Natural killer cell (primary cell): ENCODE measurements at regions not wholly inside any gene's neighbourhood (a gene's known extent, or its start where the extent isn't known, plus 50 kb on each side); places are given as distances from the start of the nearest gene placed in this dataset.

Source experiments
- ATAC-seq, 3 donors: fragments of 150-1000 bp in 2 of 3; fragments of 200-7000 bp in 1 of 3; cut with Tn5 transposase; 1 replicate in 1 of 3; 2 replicates in 2 of 3; pipeline ENCODE4 v1.10.0; 2021; ENCODE audit warnings: mild to moderate bottlenecking in 2 of 3, moderate library complexity in 2 of 3
- DNase-seq, 2 donors: peaks; one replicate each; pipeline versions ENCODE4 v3.0.0 to v3.0.0-alpha.2; 2013 to 2021; ENCODE audit warnings: mixed read lengths in 1 of 2
- H3K27ac ChIP-seq: one replicate; pipeline ENCODE4 v1.5.1; 2013; ENCODE audit warnings: mild to moderate bottlenecking, low read length
- H3K27me3 ChIP-seq: one replicate; pipeline ENCODE4 v1.6.1; 2013; ENCODE audit warnings: low read length; ENCODE audit not compliant: control insufficient read depth, insufficient read depth
- H3K36me3 ChIP-seq: one replicate; pipeline ENCODE4 v1.6.1; 2013; ENCODE audit warnings: low read length; ENCODE audit not compliant: control insufficient read depth, insufficient read depth
- H3K4me1 ChIP-seq: one replicate; pipeline ENCODE4 v1.6.1; 2013; ENCODE audit warnings: low read length; ENCODE audit not compliant: control insufficient read depth, insufficient read depth
- H3K4me3 ChIP-seq: one replicate; pipeline ENCODE4 v1.5.1; 2013; ENCODE audit warnings: low read length
- H3K9me3 ChIP-seq: one replicate; pipeline ENCODE4 v1.6.1; 2013; ENCODE audit warnings: low read length; ENCODE audit not compliant: control insufficient read depth, insufficient read depth
- H3K27ac Mint-ChIP-seq, 2 donors: one replicate each; pipeline ENCODE4 v1.8.0; 2022; ENCODE audit warnings: mild to moderate bottlenecking in 2 of 2, mixed read lengths in 2 of 2, moderate library complexity in 1 of 2
- H3K27me3 Mint-ChIP-seq, 2 donors: one replicate each; pipeline ENCODE4 v1.8.0; 2022; ENCODE audit warnings: low read depth in 2 of 2, mixed read lengths in 2 of 2
- H3K36me3 Mint-ChIP-seq: one replicate; pipeline ENCODE4 v1.8.0; 2022; ENCODE audit warnings: mixed read lengths
- H3K4me1 Mint-ChIP-seq, 2 donors: one replicate each; pipeline ENCODE4 v1.8.0; 2022; ENCODE audit warnings: mixed read lengths in 2 of 2
- H3K4me3 Mint-ChIP-seq: one replicate; pipeline ENCODE4 v1.8.0; 2022; ENCODE audit warnings: mild to moderate bottlenecking, moderate library complexity, mixed read lengths
- H3K9me3 Mint-ChIP-seq, 2 donors: one replicate each; pipeline ENCODE4 v1.8.0; 2022; ENCODE audit warnings: mixed read lengths in 2 of 2
- WGBS: methylation state at CpG from one replicate; pipeline ENCODE4 v1.1.7; 2013; ENCODE audit warnings: missing lambda C conversion rate; ENCODE audit not compliant: insufficient coverage; 5-methylcytosine and 5-hydroxymethylcytosine counted together
- intact Hi-C: fragments of 100-400 bp; cut with micrococcal nuclease; formaldehyde crosslinking; loops from one replicate; pipeline ENCODE4 v1.14.2; 2022
- TF ChIP-seq, protein P1 (sequence below): fragments of 200-600 bp; IDR thresholded peaks from one replicate; pipeline ENCODE4 v1.8.0; 2022; ENCODE audit warnings: antibody characterized with exemption

DNA sequence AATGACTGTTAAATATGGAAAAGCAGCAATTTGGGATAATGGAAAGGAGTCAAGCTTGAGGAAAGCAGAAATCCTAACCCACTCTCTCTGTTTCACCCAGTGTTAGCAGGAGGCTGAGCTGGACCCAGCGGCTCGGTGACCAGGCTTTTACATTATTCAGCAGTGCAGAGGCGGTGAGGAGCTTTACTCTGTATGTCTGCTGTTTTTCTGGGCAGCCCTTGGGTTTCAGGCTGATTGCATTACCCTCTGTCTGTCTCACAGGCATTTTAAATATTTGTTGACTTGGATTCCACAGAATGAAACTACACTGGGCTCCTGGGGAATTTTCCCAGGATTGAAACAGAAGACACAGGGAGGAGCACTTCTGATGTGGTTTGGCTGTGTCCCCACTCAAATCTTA lies 368.0 kb downstream of the GALR1 start:
- no peaks in the 10 kb centered on the region for H3K36me3 ChIP-seq
- 86% methylated on average over 3 of the region's 3 CpGs for WGBS
- Mint-ChIP-seq H3K9me3 (no peaks in the 10 kb centered on the region), H3K36me3 (no peaks in the 10 kb centered on the region), H3K27me3 (peaks cover 10 to 34% of the 10 kb centered on the region in 2 donors), H3K4me1 (peaks cover 12% of the 10 kb centered on the region in 2 donors), H3K27ac (no peak overlapping the region), H3K4me3 (no peak overlapping the region)
- ATAC-seq (no peak), DNase-seq (no peak)
- TF ChIP-seq, protein P1, sequence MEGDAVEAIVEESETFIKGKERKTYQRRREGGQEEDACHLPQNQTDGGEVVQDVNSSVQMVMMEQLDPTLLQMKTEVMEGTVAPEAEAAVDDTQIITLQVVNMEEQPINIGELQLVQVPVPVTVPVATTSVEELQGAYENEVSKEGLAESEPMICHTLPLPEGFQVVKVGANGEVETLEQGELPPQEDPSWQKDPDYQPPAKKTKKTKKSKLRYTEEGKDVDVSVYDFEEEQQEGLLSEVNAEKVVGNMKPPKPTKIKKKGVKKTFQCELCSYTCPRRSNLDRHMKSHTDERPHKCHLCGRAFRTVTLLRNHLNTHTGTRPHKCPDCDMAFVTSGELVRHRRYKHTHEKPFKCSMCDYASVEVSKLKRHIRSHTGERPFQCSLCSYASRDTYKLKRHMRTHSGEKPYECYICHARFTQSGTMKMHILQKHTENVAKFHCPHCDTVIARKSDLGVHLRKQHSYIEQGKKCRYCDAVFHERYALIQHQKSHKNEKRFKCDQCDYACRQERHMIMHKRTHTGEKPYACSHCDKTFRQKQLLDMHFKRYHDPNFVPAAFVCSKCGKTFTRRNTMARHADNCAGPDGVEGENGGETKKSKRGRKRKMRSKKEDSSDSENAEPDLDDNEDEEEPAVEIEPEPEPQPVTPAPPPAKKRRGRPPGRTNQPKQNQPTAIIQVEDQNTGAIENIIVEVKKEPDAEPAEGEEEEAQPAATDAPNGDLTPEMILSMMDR: no peak
- intact Hi-C loops: no loop called here
- no peak overlapping the region for H3K4me3 ChIP-seq
- no peaks in the 10 kb centered on the region for H3K27me3 ChIP-seq
- no peaks in the 10 kb centered on the region for H3K9me3 ChIP-seq
- H3K4me1 ChIP-seq: peaks cover 6% of the 10 kb centered on the region
- H3K27ac ChIP-seq: no peak overlapping the region

GRCh38 chr18:77619525-77619924 lies 369.9 kb downstream of the GALR1 start:
- H3K27ac ChIP-seq: no peak overlapping the region
- DNase-seq: no peak
- no peak overlapping the region for H3K4me3 Mint-ChIP-seq
- no peaks in the 10 kb centered on the region for H3K9me3 Mint-ChIP-seq
- H3K27me3 Mint-ChIP-seq: peaks cover 8 to 25% of the 10 kb centered on the region in 2 donors
- intact Hi-C loops: no loop called here
- H3K27ac Mint-ChIP-seq: no peak overlapping the region
- no peak for ATAC-seq
- TF ChIP-seq, protein P1: no peak
- no peaks in the 10 kb centered on the region for H3K36me3 ChIP-seq
- no peaks in the 10 kb centered on the region for H3K9me3 ChIP-seq
- no peak overlapping the region for H3K4me3 ChIP-seq
- peaks cover 12% of the 10 kb centered on the region in 2 donors for H3K4me1 Mint-ChIP-seq
- no peaks in the 10 kb centered on the region for H3K27me3 ChIP-seq
- H3K4me1 ChIP-seq: peaks cover 6% of the 10 kb centered on the region
- H3K36me3 Mint-ChIP-seq: no peaks in the 10 kb centered on the region

GRCh38 chr18:77622009-77622692 lies 372.5 kb downstream of the GALR1 start:
- peak overlapping the region; percentile 58 to 77 for H3K27ac Mint-ChIP-seq
- Histone ChIP-seq H3K27me3 (no peaks in the 10 kb centered on the region), H3K36me3 (no peaks in the 10 kb centered on the region), H3K27ac (no peak overlapping the region), H3K4me3 (peak overlapping the region; percentile 11), H3K4me1 (peaks cover 6% of the 10 kb centered on the region), H3K9me3 (no peaks in the 10 kb centered on the region)
- WGBS: 65% methylated on average over 6 of the region's 8 CpGs
- DNase-seq (peak in 1 of 2 donors; percentile 57), ATAC-seq (peak; percentile 46 to 88 (median 80))
- peaks cover 12% of the 10 kb centered on the region in 2 donors for H3K4me1 Mint-ChIP-seq
- peaks cover 11 to 28% of the 10 kb centered on the region in 2 donors for H3K27me3 Mint-ChIP-seq
- TF ChIP-seq, protein P1: no peak
- intact Hi-C loops: no loop called here
- H3K4me3 Mint-ChIP-seq: peak overlapping the region; percentile 84
- no peaks in the 10 kb centered on the region for H3K9me3 Mint-ChIP-seq
- H3K36me3 Mint-ChIP-seq: no peaks in the 10 kb centered on the region

- TF ChIP-seq, protein P1: no peak
- Mint-ChIP-seq H3K36me3 (no peaks in the 10 kb centered on the region), H3K4me1 (no peaks in the 10 kb centered on the region), H3K27me3 (peaks cover 24 to 38% of the 10 kb centered on the region in 2 donors), H3K4me3 (no peak overlapping the region), H3K9me3 (no peaks in the 10 kb centered on the region), H3K27ac (no peak overlapping the region)
- no peak overlapping the region for H3K4me3 ChIP-seq
- no peaks in the 10 kb centered on the region for H3K36me3 ChIP-seq
- H3K27ac ChIP-seq: no peak overlapping the region
- ATAC-seq (no peak), DNase-seq (no peak)
- peaks cover 5% of the 10 kb centered on the region for H3K27me3 ChIP-seq
- intact Hi-C loops: no loop called here
- WGBS: 62% methylated on average over 8 of the region's 8 CpGs
- H3K4me1 ChIP-seq: no peaks in the 10 kb centered on the region
- no peaks in the 10 kb centered on the region for H3K9me3 ChIP-seq
These were observed 383.1 kb downstream of the GALR1 start for GRCh38 chr18:77632758-77633157.
